DOHH2 (cell line): ENCODE measurements at regions not wholly inside any gene's neighbourhood (a gene's known extent, or its start where the extent isn't known, plus 50 kb on each side); places are given as distances from the start of the nearest gene placed in this dataset.

Experiments used
- EZH2phosphoT487 ChIP-seq: fragments of 200-600 bp; sonication (generic); IDR thresholded peaks from 2 replicates; pipeline ENCODE4 v1.6.1; 2017; ENCODE audit warnings: borderline replicate concordance, mild to moderate bottlenecking, antibody characterized with exemption, low read length, moderate library complexity, mixed read lengths
- TF ChIP-seq, protein P1 (sequence below): fragments of 200-600 bp; sonication (generic); IDR thresholded peaks from one replicate; pipeline ENCODE4 v1.5.1; 2014; ENCODE audit warnings: antibody characterized with exemption, mild to moderate bottlenecking, low read depth, low read length; ENCODE audit not compliant: poor library complexity, severe bottlenecking

DNA sequence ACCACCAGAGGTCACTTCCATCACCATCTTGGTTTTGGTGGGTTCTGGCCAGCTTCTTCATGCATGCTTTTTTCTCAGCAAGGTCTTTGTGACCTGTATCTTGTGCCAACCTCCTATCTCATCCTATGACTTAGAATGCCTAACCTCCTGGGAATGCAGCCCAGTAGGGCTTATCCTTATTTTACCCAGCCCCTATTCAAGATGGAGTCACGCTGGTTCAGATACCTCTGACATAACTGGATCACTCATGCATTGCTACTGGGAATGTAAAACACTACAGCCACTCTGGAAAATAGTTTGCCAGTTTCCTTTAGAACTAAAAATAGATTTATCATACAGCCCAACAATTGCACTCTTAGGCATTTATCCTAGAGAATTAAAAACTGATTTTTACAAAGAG, 219.2 kb downstream of the IRS1 start:
- TF ChIP-seq, protein P1, sequence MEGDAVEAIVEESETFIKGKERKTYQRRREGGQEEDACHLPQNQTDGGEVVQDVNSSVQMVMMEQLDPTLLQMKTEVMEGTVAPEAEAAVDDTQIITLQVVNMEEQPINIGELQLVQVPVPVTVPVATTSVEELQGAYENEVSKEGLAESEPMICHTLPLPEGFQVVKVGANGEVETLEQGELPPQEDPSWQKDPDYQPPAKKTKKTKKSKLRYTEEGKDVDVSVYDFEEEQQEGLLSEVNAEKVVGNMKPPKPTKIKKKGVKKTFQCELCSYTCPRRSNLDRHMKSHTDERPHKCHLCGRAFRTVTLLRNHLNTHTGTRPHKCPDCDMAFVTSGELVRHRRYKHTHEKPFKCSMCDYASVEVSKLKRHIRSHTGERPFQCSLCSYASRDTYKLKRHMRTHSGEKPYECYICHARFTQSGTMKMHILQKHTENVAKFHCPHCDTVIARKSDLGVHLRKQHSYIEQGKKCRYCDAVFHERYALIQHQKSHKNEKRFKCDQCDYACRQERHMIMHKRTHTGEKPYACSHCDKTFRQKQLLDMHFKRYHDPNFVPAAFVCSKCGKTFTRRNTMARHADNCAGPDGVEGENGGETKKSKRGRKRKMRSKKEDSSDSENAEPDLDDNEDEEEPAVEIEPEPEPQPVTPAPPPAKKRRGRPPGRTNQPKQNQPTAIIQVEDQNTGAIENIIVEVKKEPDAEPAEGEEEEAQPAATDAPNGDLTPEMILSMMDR, result no peak
- no peak for TF ChIP-seq EZH2phosphoT487
